T-cell (primary cell): ENCODE measurements at regions not wholly inside any gene's neighbourhood (a gene's known extent, or its start where the extent isn't known, plus 50 kb on each side); places are given as distances from the start of the nearest gene placed in this dataset.

Source experiments
- ATAC-seq, 4 experiments: fragments of 200-7000 bp in 3 of 4; fragments of 150-1000 bp in 1 of 4; cut with Tn5 transposase; replicated peaks in 1 of 4; 1 replicate in 3 of 4; 2 replicates in 1 of 4; pipeline ENCODE4 v1.10.0; 2021; ENCODE audit warnings: moderate library complexity in 3 of 4, mild to moderate bottlenecking in 2 of 4, moderate number of reproducible peaks in 1 of 4
- CTCF ChIA-PET, 2 donors: fragments of 300-600 bp; sonication (Branson Sonifier 250); formaldehyde crosslinking; loops; one replicate each; lab custom pipeline; 2022; ENCODE audit warnings: antibody characterized with exemption in 2 of 2; lab: Charles Lee
- POLR2A ChIA-PET, 2 donors: fragments of 300-600 bp; sonication (Branson Sonifier 250); formaldehyde crosslinking; loops; one replicate each; lab custom pipeline; 2022; ENCODE audit warnings: antibody characterized with exemption in 2 of 2; lab: Charles Lee
- DNase-seq, 35 experiments: peaks; one replicate each; pipeline versions ENCODE4 v3.0.0 to v3.0.0-alpha.2; 2013 to 2023
- H3K27ac ChIP-seq: one replicate; pipeline ENCODE4 v1.5.1; 2013; ENCODE audit warnings: low read length
- H3K27me3 ChIP-seq, 2 experiments: replicated peaks in 1 of 2; 1 replicate in 1 of 2; 2 replicates in 1 of 2; pipeline versions ENCODE4 v1.6.1 to v1.7.0; 2013; ENCODE audit warnings: low read length in 1 of 2, mixed read lengths in 1 of 2; ENCODE audit not compliant: control insufficient read depth in 2 of 2, insufficient read depth in 2 of 2; ENCODE audit errors: extremely low read depth in 1 of 2
- H3K36me3 ChIP-seq, 2 donors: 1 replicate in 1 of 2; 2 replicates in 1 of 2; pipeline versions ENCODE4 v1.6.1 to v1.7.0; 2013; ENCODE audit warnings: low read length in 1 of 2; ENCODE audit not compliant: control insufficient read depth in 2 of 2, insufficient read depth in 1 of 2; ENCODE audit errors: extremely low read depth in 1 of 2
- H3K4me1 ChIP-seq, 2 experiments: 1 replicate in 1 of 2; 2 replicates in 1 of 2; pipeline versions ENCODE4 v1.6.1 to v1.7.0; 2013; ENCODE audit warnings: low read length in 2 of 2, mixed read lengths in 1 of 2; ENCODE audit not compliant: insufficient read depth in 2 of 2, control insufficient read depth in 1 of 2; ENCODE audit errors: extremely low read depth in 1 of 2
- H3K4me3 ChIP-seq, 2 donors: 1 replicate in 1 of 2; 2 replicates in 1 of 2; pipeline versions ENCODE4 v1.5.1 to v1.7.0; 2013; ENCODE audit warnings: mild to moderate bottlenecking in 2 of 2, low read length in 1 of 2, moderate library complexity in 1 of 2; ENCODE audit not compliant: control insufficient read depth in 1 of 2; ENCODE audit errors: extremely low read depth in 1 of 2
- H3K9me3 ChIP-seq: 2 replicates; pipeline ENCODE4 v1.7.0; 2013
- H3K27ac Mint-ChIP-seq, 2 donors: one replicate each; pipeline ENCODE4 v1.8.0; 2020 to 2021; ENCODE audit warnings: mild to moderate bottlenecking in 2 of 2, mixed read lengths in 2 of 2
- H3K27me3 Mint-ChIP-seq, 2 donors: one replicate each; pipeline ENCODE4 v1.8.0; 2021 to 2022; ENCODE audit warnings: mixed read lengths in 2 of 2
- H3K36me3 Mint-ChIP-seq: one replicate; pipeline ENCODE4 v1.8.0; 2021; ENCODE audit warnings: mixed read lengths
- H3K4me1 Mint-ChIP-seq, 3 donors: one replicate each; pipeline ENCODE4 v1.8.0; 2020 to 2022; ENCODE audit warnings: mixed read lengths in 3 of 3, mild to moderate bottlenecking in 1 of 3
- H3K4me3 Mint-ChIP-seq, 3 donors: one replicate each; pipeline ENCODE4 v1.8.0; 2020 to 2022; ENCODE audit warnings: mild to moderate bottlenecking in 3 of 3, mixed read lengths in 3 of 3, moderate library complexity in 3 of 3
- H3K9me3 Mint-ChIP-seq, 3 donors: one replicate each; pipeline ENCODE4 v1.8.0; 2020 to 2022; ENCODE audit warnings: mixed read lengths in 3 of 3
- WGBS: methylation state at CpG from one replicate; pipeline ENCODE4 v1.1.5; 2013; ENCODE audit warnings: missing lambda C conversion rate; ENCODE audit not compliant: insufficient coverage; 5-methylcytosine and 5-hydroxymethylcytosine counted together

GRCh38 chr1:232136136-232136535 lies 493.8 kb downstream of the SIPA1L2 start:
- Histone ChIP-seq H3K27ac (no peak overlapping the region), H3K4me3 (no peak overlapping the region), H3K4me1 (no peaks in the 10 kb centered on the region), H3K9me3 (no peaks in the 10 kb centered on the region), H3K27me3 (peaks cover 0 to 3% of the 10 kb centered on the region in 2 experiments), H3K36me3 (no peaks in the 10 kb centered on the region)
- H3K4me1 Mint-ChIP-seq = no peaks in the 10 kb centered on the region
- 64% methylated on average over 4 of the region's 4 CpGs for WGBS
- no peaks in the 10 kb centered on the region for H3K36me3 Mint-ChIP-seq
- no peak overlapping the region for H3K27ac Mint-ChIP-seq
- DNase-seq = no peak
- CTCF ChIA-PET = no interaction called here
- ATAC-seq = no peak
- H3K27me3 Mint-ChIP-seq = peaks cover 2 to 20% of the 10 kb centered on the region in 2 donors
- POLR2A ChIA-PET = no interaction called here
- no peak overlapping the region for H3K4me3 Mint-ChIP-seq
- H3K9me3 Mint-ChIP-seq = peaks cover 0 to 5% (median 3%) of the 10 kb centered on the region in 3 donors

- Histone ChIP-seq H3K4me1 (no peaks in the 10 kb centered on the region), H3K36me3 (no peaks in the 10 kb centered on the region), H3K4me3 (no peak overlapping the region), H3K27ac (no peak overlapping the region), H3K27me3 (peaks cover 0 to 7% of the 10 kb centered on the region in 2 experiments), H3K9me3 (no peaks in the 10 kb centered on the region)
- H3K4me1 Mint-ChIP-seq = no peaks in the 10 kb centered on the region
- no peak overlapping the region for H3K27ac Mint-ChIP-seq
- CTCF ChIA-PET = interaction anchor here in 1 of 2 donors (0.7 kb wide), 1 partner anchor 1053 kb away, joined by 3 read pairs; no protein-coding TSS in a partner anchor
- no peaks in the 10 kb centered on the region for H3K36me3 Mint-ChIP-seq
- no peaks in the 10 kb centered on the region for H3K9me3 Mint-ChIP-seq
- H3K27me3 Mint-ChIP-seq = peaks cover 2 to 28% of the 10 kb centered on the region in 2 donors
- WGBS = no CpG with 5 or more reads among the region's 2 CpGs
- POLR2A ChIA-PET = no interaction called here
- ATAC-seq = no peak
- no peak overlapping the region for H3K4me3 Mint-ChIP-seq
- no peak for DNase-seq
Measured at GRCh38 chr1:232134365-232134764, 495.6 kb downstream of the SIPA1L2 start.

GRCh38 chr1:232132572-232132971 lies 497.4 kb downstream of the SIPA1L2 start:
- Mint-ChIP-seq H3K4me1 (no peaks in the 10 kb centered on the region), H3K27me3 (peaks cover 11 to 37% of the 10 kb centered on the region in 2 donors), H3K9me3 (no peaks in the 10 kb centered on the region), H3K27ac (no peak overlapping the region), H3K4me3 (no peak overlapping the region), H3K36me3 (no peaks in the 10 kb centered on the region)
- Histone ChIP-seq H3K9me3 (no peaks in the 10 kb centered on the region), H3K36me3 (no peaks in the 10 kb centered on the region), H3K4me3 (no peak overlapping the region), H3K27me3 (peaks cover 0 to 7% of the 10 kb centered on the region in 2 experiments), H3K27ac (no peak overlapping the region), H3K4me1 (no peaks in the 10 kb centered on the region)
- ATAC-seq (no peak), DNase-seq (no peak)
- CTCF ChIA-PET = no interaction called here
- WGBS = 78% methylated on average over 1 of the region's 1 CpG
- POLR2A ChIA-PET = no interaction called here

GRCh38 chr1:232131715-232132391 lies 498.1 kb downstream of the SIPA1L2 start:
- Histone ChIP-seq H3K9me3 (no peaks in the 10 kb centered on the region), H3K36me3 (no peaks in the 10 kb centered on the region), H3K4me3 (no peak overlapping the region), H3K27ac (no peak overlapping the region), H3K4me1 (no peaks in the 10 kb centered on the region), H3K27me3 (peaks cover 0 to 7% of the 10 kb centered on the region in 2 experiments)
- Mint-ChIP-seq H3K4me3 (no peak overlapping the region), H3K4me1 (no peaks in the 10 kb centered on the region), H3K27me3 (peaks cover 11 to 40% of the 10 kb centered on the region in 2 donors), H3K9me3 (peaks cover 0 to 2% (median 0%) of the 10 kb centered on the region in 3 donors), H3K36me3 (no peaks in the 10 kb centered on the region), H3K27ac (no peak overlapping the region)
- DNase-seq (no peak), ATAC-seq (no peak)
- POLR2A ChIA-PET = no interaction called here
- CTCF ChIA-PET = no interaction called here
- no CpG with 5 or more reads among the region's 1 CpG for WGBS

GRCh38 chr1:232130815-232131480 lies 499.0 kb downstream of the SIPA1L2 start:
- no peaks in the 10 kb centered on the region for H3K4me1 Mint-ChIP-seq
- ATAC-seq (no peak), DNase-seq (no peak)
- H3K36me3 Mint-ChIP-seq = no peaks in the 10 kb centered on the region
- peaks cover 11 to 34% of the 10 kb centered on the region in 2 donors for H3K27me3 Mint-ChIP-seq
- no peak overlapping the region for H3K27ac ChIP-seq
- H3K4me1 ChIP-seq = no peaks in the 10 kb centered on the region
- H3K9me3 Mint-ChIP-seq = peaks cover 0 to 2% (median 0%) of the 10 kb centered on the region in 3 donors
- no peak overlapping the region for H3K4me3 Mint-ChIP-seq
- H3K27ac Mint-ChIP-seq = no peak overlapping the region
- ChIA-PET POLR2A (no interaction called here), CTCF (no interaction called here)
- no peaks in the 10 kb centered on the region for H3K9me3 ChIP-seq
- WGBS = 90% methylated on average over 2 of the region's 4 CpGs
- peak overlapping the region in 1 of 2 donors; percentile 21 for H3K4me3 ChIP-seq
- no peaks in the 10 kb centered on the region for H3K36me3 ChIP-seq
- H3K27me3 ChIP-seq = peaks cover 0 to 5% of the 10 kb centered on the region in 2 experiments

GRCh38 chr1:232127190-232127589 lies 500.6 kb downstream of the DISC1 start:
- no CpG with 5 or more reads among the region's 2 CpGs for WGBS
- POLR2A ChIA-PET = no interaction called here
- Histone ChIP-seq H3K27me3 (peaks cover 0 to 5% of the 10 kb centered on the region in 2 experiments), H3K4me1 (no peaks in the 10 kb centered on the region), H3K9me3 (no peaks in the 10 kb centered on the region), H3K4me3 (no peak overlapping the region), H3K27ac (no peak overlapping the region), H3K36me3 (no peaks in the 10 kb centered on the region)
- Mint-ChIP-seq H3K27ac (no peak overlapping the region), H3K4me1 (peaks cover 0 to 15% (median 10%) of the 10 kb centered on the region in 3 donors), H3K36me3 (no peaks in the 10 kb centered on the region), H3K9me3 (peaks cover 0 to 2% (median 0%) of the 10 kb centered on the region in 3 donors), H3K27me3 (peaks cover 11 to 30% of the 10 kb centered on the region in 2 donors), H3K4me3 (no peak overlapping the region)
- CTCF ChIA-PET = no interaction called here
- DNase-seq (no peak), ATAC-seq (no peak)
